Urinary bladder (tissue), 3 donors: ENCODE measurements at regions not wholly inside any gene's neighbourhood (a gene's known extent, or its start where the extent isn't known, plus 50 kb on each side); places are given as distances from the start of the nearest gene placed in this dataset.
"Not testable (repeated sequence)": the region's sequence is repeated elsewhere in the genome, so short reads cannot be mapped to it uniquely, and the experiment has no call there.

Source experiments
- DNase-seq: peaks from one replicate; pipeline ENCODE4 v3.0.0-alpha.2; 2015; ENCODE audit errors: extremely low spot score
- H3K27ac ChIP-seq: one replicate; pipeline ENCODE4 v1.5.1; 2013; ENCODE audit warnings: low read depth, mild to moderate bottlenecking, moderate library complexity
- H3K36me3 ChIP-seq: one replicate; pipeline ENCODE4 v1.6.1; 2013; ENCODE audit warnings: mild to moderate bottlenecking, moderate library complexity; ENCODE audit not compliant: insufficient read depth
- H3K4me1 ChIP-seq: one replicate; pipeline ENCODE4 v1.6.1; 2013; ENCODE audit warnings: mild to moderate bottlenecking, moderate library complexity; ENCODE audit not compliant: insufficient read depth
- H3K4me3 ChIP-seq: one replicate; pipeline ENCODE4 v1.5.1; 2013; ENCODE audit warnings: low read depth, low read length
- whole genome bisulfite sequencing: extraction: QIAGEN DNeasy Blood & Tissue Kit; methylation state at CpG from one replicate; pipeline ENCODE4 v1.1.7; 2013; 5-methylcytosine and 5-hydroxymethylcytosine counted together
- donor health status: healthy with polysubstance abuse.
- donor health status: healthy.

DNA sequence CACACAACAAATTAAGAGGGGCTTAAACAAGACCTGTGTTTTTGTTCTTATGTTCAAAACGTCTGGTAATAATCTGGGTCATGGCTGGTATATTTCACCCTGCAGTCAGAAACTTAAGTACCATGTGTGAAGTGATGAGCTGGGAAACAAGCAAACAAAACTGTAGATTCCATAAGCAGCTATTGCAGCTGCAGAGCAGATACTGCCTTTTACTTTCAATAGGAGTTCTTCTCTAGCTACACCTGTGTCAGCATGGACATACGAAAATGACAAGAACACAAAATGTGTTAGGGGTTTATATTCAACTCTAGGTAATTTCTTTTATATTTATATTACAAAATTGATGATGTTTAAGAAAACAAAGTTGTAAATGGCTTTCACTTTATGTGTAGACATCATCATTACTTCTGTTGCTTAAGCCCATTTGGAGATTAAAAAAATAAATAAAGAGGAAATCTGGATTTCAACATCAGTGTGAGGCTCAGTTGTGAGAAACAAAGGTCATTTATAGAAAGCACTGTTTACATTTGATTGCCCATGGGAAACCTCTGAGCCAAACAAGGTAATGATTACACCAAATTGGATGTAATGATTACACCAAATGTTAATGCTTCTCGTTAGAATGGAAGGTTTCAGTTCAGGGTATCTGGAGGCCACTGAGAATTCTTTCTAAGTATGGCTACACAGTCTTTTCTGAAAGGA is 451.0 kb upstream of the SLC10A2 start:
- DNase-seq, result no peak
- no peak overlapping the region for H3K4me3 ChIP-seq
- WGBS, result 62% methylated on average over 3 of the region's 3 CpGs
- no peaks in the 10 kb centered on the region for H3K4me1 ChIP-seq
- no peak overlapping the region for H3K27ac ChIP-seq
- H3K36me3 ChIP-seq, result no peaks in the 10 kb centered on the region

DNA sequence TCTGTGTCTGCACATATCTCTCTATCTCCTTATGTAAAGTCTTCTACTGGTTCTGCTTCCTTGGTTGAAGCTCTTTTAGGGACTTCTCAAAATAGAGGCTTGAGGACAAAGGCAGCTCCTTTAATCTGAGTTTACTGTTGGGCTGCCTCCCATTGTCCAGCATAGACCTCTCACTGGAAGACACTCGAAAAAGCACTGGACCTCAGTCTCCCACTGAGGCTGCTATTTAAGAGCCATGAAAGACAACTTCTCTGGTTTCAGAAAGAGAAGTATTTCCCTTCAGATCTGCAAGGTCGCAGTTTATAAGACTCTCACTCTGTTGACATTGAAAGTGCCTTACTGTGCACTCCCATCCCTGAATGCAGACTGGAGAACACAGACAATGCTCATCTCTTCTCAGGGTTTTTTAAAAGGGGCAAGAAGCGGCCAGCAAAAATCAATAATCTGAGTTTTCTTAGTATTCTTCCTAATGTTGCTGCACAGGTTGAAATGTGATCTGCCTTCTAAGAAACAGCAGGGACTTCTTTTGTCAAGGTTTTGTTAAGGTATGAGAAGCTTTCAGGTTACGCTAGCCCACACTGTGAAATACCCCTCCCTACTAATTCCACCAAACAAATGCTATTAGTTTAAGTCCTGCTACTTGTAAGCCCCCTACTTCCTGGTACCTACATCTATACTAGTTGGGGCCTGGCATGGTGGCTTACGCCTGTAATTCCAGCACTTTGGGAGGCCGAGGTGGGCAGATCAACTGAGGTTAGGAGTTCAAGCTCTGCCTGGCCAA is 450.0 kb upstream of the SLC10A2 start:
- H3K36me3 ChIP-seq, result no peaks in the 10 kb centered on the region
- no peak overlapping the region for H3K4me3 ChIP-seq
- no peak overlapping the region for H3K27ac ChIP-seq
- DNase-seq, result no peak
- 85% methylated on average over 6 of the region's 6 CpGs for WGBS
- no peaks in the 10 kb centered on the region for H3K4me1 ChIP-seq

DNA sequence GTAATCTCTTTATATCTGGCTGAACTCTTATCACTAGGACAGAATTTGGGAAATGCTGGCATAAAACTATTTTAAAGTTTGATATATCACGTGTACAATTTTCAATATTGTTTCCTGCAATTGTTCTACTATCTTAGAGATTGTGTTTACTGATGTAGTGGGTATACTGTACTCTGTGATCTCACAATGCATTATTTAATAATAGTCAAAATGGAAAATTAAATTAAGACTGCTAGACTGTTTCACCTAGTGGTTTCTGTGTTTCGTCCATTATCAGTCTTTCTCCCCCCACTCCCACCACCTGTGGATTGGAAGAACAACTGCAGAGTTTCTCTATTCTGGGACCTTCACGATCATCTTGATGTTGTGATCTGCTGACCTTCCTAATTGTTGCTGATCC is 449.2 kb upstream of the SLC10A2 start:
- no peaks in the 10 kb centered on the region for H3K36me3 ChIP-seq
- H3K4me3 ChIP-seq, result no peak overlapping the region
- no peaks in the 10 kb centered on the region for H3K4me1 ChIP-seq
- no peak for DNase-seq
- 76% methylated on average over 3 of the region's 3 CpGs for WGBS
- H3K27ac ChIP-seq, result no peak overlapping the region

DNA sequence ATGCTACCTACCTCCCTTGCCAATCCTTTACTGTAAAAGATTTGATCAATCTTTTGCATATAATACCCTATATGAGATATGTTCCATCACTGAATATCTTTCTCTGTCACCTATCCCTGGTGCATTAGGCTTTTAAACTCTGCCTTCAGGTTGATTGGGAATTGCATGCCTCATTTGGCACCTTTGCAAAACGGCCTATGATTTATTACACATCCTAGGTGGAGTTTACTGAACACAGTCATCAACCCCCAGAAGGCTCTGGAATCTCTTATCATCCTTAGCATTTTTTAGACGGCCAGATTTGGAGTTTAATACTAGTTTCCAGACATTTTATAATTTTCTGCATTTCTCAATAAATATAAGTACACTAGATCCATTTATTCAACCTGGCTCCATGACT is 448.4 kb upstream of the SLC10A2 start:
- H3K4me3 ChIP-seq, result no peak overlapping the region
- DNase-seq, result no peak
- WGBS, result 40% methylated on average over 2 of the region's 2 CpGs
- H3K36me3 ChIP-seq, result no peaks in the 10 kb centered on the region
- no peaks in the 10 kb centered on the region for H3K4me1 ChIP-seq
- no peak overlapping the region for H3K27ac ChIP-seq

DNA sequence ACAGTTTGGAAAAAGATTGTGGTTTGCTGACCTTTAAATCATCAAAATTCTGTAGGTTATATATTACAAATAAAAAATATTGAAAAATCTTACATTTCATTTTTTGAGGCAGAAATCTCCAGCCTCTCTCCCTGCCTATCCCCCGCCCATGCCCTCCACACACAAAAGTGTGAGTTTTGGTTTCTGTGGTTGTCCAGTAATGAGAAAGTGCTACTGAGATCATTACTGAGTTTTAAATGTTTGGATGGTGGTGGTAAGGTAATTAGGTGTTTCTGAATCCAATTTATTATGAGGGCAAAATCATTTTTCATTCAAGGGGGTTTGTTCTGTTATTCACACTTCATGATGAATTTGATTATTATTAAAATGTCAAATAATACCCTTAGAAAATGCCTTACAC is 448.0 kb upstream of the SLC10A2 start:
- Histone ChIP-seq H3K27ac (no peak overlapping the region), H3K4me1 (no peaks in the 10 kb centered on the region), H3K36me3 (no peaks in the 10 kb centered on the region), H3K4me3 (no peak overlapping the region)
- DNase-seq, result no peak
- WGBS, result 93% methylated on average over 1 of the region's 1 CpG

DNA sequence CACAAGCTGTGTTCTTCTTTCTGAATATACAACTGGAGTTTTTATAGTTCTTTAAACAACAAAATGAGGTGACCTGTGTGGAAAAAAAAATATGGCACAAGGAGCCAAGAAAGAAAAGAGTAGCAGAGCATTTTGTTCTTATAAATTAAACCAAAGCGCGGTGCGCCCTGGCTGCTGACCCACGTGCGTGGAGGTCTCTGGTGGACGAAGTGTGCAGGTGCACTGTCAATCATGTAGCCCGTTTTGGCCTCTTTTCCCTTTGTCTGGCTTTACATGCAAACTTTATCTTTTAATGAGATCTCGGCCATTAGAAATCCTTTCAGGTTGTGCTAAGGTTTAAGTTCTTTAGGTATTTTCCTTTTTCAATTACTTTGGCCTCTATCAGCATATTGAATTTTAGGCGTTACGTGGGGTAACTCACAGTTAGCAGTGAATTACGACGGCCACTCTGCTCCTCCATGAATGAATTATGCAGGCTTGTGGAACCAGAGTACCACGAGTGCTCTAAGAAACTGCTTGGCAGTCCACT is 443.9 kb upstream of the SLC10A2 start:
- Histone ChIP-seq H3K27ac (no peak overlapping the region), H3K36me3 (no peaks in the 10 kb centered on the region), H3K4me3 (no peak overlapping the region), H3K4me1 (no peaks in the 10 kb centered on the region)
- DNase-seq, result peak; percentile 3
- WGBS, result 81% methylated on average over 13 of the region's 13 CpGs

DNA sequence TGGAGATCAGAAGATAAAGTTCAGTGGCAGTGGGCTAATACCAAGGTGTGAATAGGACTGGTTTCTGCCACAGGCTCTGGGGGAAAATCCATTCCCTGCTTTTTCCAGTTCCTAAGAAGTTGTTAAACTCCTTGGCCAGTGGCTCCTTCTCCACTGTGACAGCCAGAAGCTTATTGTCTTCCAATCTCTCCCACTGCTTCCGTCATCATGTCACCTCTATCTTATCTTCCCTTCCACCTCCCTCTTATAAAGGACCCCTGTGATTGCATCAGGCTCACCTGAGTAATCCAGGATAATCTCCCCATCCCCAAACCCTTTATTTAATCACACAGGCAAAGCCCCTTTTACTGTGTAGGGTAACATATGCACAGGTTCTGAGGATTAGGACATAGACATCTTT is 431.2 kb upstream of the SLC10A2 start:
- no peaks in the 10 kb centered on the region for H3K4me1 ChIP-seq
- no peaks in the 10 kb centered on the region for H3K36me3 ChIP-seq
- no peak for DNase-seq
- 75% methylated on average over 1 of the region's 1 CpG for WGBS
- no peak overlapping the region for H3K27ac ChIP-seq
- H3K4me3 ChIP-seq, result no peak overlapping the region

DNA sequence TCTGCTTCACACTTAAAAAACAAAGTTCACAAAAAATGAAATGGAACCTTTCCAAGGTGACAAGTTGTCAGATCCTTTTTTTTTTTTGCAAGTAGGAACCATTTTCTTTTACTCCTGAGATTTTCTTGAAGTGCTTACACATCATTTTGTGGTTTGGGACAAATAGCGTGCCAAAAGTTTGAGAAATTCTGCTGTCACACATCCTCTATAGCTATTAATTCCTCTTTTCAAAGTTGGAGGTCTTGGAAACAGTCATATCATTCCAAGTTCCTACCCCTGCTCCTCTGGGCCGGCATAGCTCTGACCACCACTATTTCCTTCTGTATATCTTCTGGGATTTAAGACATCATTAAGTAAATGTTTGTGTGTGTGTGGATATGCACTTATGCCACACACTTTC is 421.6 kb upstream of the SLC10A2 start:
- Histone ChIP-seq H3K4me1 (no peaks in the 10 kb centered on the region), H3K27ac (no peak overlapping the region), H3K4me3 (no peak overlapping the region), H3K36me3 (no peaks in the 10 kb centered on the region)
- WGBS, result 58% methylated on average over 2 of the region's 2 CpGs
- DNase-seq, result no peak

DNA sequence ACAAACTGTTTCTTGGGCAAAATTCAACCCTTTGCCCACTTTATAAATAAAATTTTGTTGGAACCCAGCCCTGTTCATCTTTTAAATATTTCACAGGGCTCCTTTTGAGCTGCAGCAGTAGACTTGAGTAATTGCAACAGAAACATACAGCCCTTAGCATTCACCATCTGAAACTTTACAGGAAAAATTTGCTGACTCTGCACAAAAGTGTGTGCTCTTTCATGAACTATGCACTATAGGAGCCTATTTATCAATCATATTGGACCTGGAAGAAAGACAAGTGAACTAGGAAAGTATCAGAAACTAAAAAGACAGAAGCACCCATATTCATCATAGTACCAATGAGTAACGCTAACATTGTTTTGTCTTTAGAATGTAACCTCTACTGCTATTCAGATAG is 406.9 kb upstream of the SLC10A2 start:
- Histone ChIP-seq H3K4me3 (no peak overlapping the region), H3K4me1 (no peaks in the 10 kb centered on the region), H3K27ac (no peak overlapping the region), H3K36me3 (no peaks in the 10 kb centered on the region)
- no peak for DNase-seq
- 97% methylated on average over 1 of the region's 1 CpG for WGBS

DNA sequence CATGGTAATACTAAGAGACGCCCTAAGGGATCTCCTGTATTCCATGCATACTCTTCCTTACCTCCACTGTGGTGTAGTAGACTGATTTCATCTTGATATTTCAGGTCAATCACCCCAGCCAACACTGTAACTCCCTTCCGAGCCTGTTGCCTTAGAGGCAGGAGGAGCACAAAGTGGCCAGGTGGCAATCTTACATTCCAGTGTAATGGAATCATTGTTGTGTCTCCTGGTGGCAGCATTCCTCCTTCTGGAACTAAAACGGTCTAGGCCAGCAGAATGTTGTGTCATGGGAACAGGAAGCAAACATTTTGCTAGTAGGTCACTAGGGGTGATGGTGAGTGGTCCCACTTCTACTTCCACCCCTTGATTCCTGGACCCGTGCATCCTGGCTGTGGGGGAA is 405.7 kb upstream of the SLC10A2 start:
- Histone ChIP-seq H3K27ac (no peak overlapping the region), H3K4me3 (no peak overlapping the region), H3K4me1 (no peaks in the 10 kb centered on the region), H3K36me3 (no peaks in the 10 kb centered on the region)
- DNase-seq, result no peak
- WGBS, result 71% methylated on average over 4 of the region's 4 CpGs

DNA sequence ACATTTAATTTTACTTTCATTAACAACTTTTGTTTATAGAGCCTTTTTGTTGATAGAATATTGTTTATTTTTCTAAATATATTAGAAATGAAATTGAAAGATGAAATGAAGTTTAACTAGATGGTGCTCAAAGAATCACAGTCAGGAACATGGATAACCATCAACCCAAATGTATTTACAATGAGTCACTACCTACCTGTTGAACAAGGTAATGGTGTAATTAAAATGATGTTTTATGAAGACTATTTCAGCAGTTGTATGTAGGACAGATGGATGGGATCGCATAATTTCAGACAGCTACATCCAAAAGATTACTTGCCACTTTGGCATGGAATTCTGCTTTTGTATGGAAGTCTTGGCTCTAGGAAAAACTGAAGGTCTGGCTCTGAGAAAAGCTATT is 403.6 kb upstream of the SLC10A2 start:
- Histone ChIP-seq H3K4me3 (no peak overlapping the region), H3K4me1 (no peaks in the 10 kb centered on the region), H3K36me3 (no peaks in the 10 kb centered on the region), H3K27ac (no peak overlapping the region)
- WGBS, result 82% methylated on average over 1 of the region's 1 CpG
- no peak for DNase-seq

DNA sequence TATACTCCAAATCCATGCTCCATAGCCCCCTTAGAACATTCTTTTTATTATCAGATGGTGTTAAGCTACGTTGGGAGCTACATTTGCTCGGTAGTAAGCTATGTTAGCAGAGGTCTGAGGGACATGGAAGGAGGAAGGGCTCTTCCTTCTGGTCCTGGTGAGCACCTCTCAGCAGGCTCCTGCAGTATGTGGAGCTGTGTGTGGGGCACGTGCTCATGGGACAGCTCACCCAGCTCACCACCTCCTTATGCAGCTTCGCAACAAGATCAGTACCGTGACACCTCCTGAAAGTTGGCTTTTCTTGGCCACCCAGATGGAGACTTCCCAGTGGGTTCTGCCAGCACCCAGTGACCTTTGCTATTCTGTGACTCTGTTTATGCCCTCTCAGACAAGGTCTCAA is 400.5 kb upstream of the SLC10A2 start:
- H3K4me1 ChIP-seq, result no peaks in the 10 kb centered on the region
- H3K36me3 ChIP-seq, result no peaks in the 10 kb centered on the region
- no peak overlapping the region for H3K4me3 ChIP-seq
- 90% methylated on average over 5 of the region's 5 CpGs for WGBS
- no peak for DNase-seq
- no peak overlapping the region for H3K27ac ChIP-seq

DNA sequence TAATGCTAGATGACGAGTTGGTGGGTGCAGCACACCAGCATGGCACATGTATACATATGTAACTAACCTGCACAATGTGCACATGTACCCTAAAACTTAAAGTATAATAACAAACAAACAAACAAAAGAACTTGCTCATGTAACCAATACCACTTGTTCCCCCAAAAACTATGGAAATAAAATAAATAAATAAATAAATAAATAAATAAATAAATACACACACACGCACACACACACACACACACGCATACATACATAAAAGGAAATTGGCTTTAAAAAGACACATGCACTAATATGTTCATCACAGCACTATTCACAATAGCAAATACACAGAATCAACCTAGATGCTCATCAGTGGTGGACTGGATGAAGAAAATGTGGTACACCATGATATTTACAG is 394.0 kb upstream of the SLC10A2 start:
- not testable (repeated sequence) for H3K4me1 ChIP-seq, H3K36me3 ChIP-seq, H3K27ac ChIP-seq, DNase-seq, H3K4me3 ChIP-seq
- WGBS, result 80% methylated on average over 3 of the region's 3 CpGs

DNA sequence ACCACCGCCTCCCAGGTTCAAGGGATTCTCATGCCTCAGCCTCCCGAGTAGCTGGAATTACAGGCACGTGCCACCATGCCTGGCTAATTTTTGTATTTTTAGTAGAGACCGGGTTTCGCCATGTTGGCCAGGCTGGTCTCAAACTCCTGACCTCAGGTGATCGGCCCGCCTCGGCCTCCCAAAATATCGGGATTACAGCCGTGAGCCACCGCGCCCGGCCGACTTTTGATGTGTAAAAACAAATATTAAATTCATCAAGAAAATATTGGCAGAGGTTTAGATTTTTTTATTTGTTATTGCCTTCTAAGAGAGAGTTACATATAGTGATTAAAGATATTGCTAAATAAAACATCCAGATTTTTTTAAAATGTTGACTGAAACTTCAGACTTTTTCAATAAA is 390.8 kb upstream of the SLC10A2 start:
- 97% methylated on average over 14 of the region's 14 CpGs for WGBS
- DNase-seq, H3K27ac ChIP-seq, H3K4me1 ChIP-seq, H3K36me3 ChIP-seq, H3K4me3 ChIP-seq: not testable (repeated sequence)
